Ectodermal cell (in vitro differentiated cells): ENCODE measurements at regions not wholly inside any gene's neighbourhood (a gene's known extent, or its start where the extent isn't known, plus 50 kb on each side); places are given as distances from the start of the nearest gene placed in this dataset.

Source experiments
- H3K27ac ChIP-seq: 2 replicates; pipeline ENCODE4 v1.7.0; 2013; ENCODE audit warnings: mild to moderate bottlenecking, low read depth, low read length; ENCODE audit not compliant: insufficient read depth, poor library complexity, severe bottlenecking
- H3K27me3 ChIP-seq: 2 replicates; pipeline ENCODE4 v1.7.0; 2013; ENCODE audit warnings: mild to moderate bottlenecking, low read length; ENCODE audit not compliant: insufficient read depth, control insufficient read depth, poor library complexity, severe bottlenecking
- H3K36me3 ChIP-seq: one replicate; pipeline ENCODE4 v1.7.0; 2013; ENCODE audit warnings: low read length; ENCODE audit not compliant: control insufficient read depth, insufficient read depth
- H3K4me1 ChIP-seq: one replicate; pipeline ENCODE4 v1.7.0; 2013; ENCODE audit warnings: low read length; ENCODE audit not compliant: control insufficient read depth, insufficient read depth
- H3K4me3 ChIP-seq: 2 replicates; pipeline ENCODE4 v1.7.0; 2013; ENCODE audit warnings: low read depth, low read length, control low read depth; ENCODE audit not compliant: insufficient read depth
- H3K9me3 ChIP-seq: 2 replicates; pipeline ENCODE4 v1.7.0; 2013; ENCODE audit warnings: mild to moderate bottlenecking, low read length, moderate library complexity; ENCODE audit not compliant: control insufficient read depth
- WGBS, 2 experiments: methylation state at CpG; one replicate each; pipeline ENCODE4 v1.1.7; 2013; ENCODE audit warnings: missing lambda C conversion rate in 2 of 2; 5-methylcytosine and 5-hydroxymethylcytosine counted together

DNA sequence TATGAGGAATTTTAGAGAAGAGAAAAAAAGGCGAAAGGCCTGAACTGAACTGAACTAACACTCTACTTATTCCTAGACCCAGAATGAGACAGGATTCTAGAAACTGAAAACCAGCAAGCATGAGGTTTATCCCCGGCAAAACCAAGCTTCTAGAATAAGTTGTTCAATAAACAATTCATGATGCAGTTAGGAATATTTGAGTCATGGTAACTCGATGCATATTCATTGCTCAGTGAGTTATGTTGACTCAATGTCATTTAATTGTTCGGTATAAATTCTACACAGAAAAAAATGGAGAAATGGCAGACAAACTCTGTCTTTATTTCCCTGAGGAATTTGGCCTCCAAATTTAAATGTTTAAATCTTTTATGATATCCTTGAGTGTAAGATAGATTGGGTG lies 321.5 kb downstream of the SATB2 start:
- no peaks in the 10 kb centered on the region for H3K36me3 ChIP-seq
- 91 to 96% methylated on average over 3 to 4 of the region's 4 CpGs for WGBS, 2 experiments
- no peaks in the 10 kb centered on the region for H3K9me3 ChIP-seq
- no peaks in the 10 kb centered on the region for H3K4me1 ChIP-seq
- no peaks in the 10 kb centered on the region for H3K27me3 ChIP-seq
- H3K27ac ChIP-seq, result no peak overlapping the region
- no peak overlapping the region for H3K4me3 ChIP-seq

DNA sequence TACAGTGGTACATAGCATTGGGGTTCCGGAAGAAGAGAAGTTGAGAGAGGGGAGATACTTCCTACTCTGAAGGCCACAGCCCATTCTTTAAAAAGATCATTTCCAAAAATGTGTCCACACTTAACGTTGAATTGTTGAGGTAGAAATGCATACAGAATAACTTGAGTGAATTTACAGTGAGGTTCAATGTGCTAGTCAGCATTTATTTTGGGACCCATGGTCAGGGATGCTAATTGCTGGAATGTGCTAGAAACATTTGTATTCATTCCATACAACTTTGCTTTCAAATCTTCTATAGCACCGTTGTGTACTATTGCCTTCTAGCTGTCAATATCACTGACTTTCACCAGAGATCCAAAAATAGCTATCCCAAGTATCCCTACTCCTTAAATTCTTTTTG lies 325.9 kb downstream of the SATB2 start:
- Histone ChIP-seq H3K4me3 (no peak overlapping the region), H3K4me1 (no peaks in the 10 kb centered on the region), H3K36me3 (no peaks in the 10 kb centered on the region), H3K27me3 (no peaks in the 10 kb centered on the region), H3K9me3 (no peaks in the 10 kb centered on the region), H3K27ac (no peak overlapping the region)
- WGBS, 2 experiments, result 96 to 98% methylated on average over 2 of the region's 3 CpGs

DNA sequence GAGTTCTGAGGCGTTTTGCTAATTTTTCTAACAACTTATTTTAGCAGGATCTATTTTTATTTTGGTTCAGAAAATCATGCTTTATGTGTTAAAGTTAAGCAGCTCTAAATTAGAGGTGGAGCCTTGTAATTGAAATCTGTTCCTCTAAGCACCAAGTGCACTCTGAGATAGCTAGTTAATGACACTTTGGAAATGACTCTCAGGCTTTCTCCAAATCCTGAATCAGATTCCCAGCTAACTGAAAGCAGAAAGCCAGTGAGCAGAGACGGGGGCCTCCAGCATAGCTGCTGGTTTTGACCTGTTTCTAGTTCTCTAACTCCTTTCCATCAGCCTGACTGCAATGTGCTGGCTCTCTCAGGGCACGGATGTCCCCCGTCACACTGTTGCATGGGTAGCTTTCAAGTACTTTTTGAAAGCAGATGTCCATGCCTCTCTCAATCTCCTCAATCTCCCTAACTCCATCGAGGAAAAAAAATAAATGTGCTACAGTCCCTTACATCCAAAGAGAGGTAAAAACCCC lies 326.5 kb downstream of the SATB2 start:
- WGBS, 2 experiments, result 85 to 87% methylated on average over 4 to 5 of the region's 5 CpGs
- Histone ChIP-seq H3K9me3 (no peaks in the 10 kb centered on the region), H3K4me1 (no peaks in the 10 kb centered on the region), H3K27ac (no peak overlapping the region), H3K27me3 (no peaks in the 10 kb centered on the region), H3K36me3 (no peaks in the 10 kb centered on the region), H3K4me3 (no peak overlapping the region)

DNA sequence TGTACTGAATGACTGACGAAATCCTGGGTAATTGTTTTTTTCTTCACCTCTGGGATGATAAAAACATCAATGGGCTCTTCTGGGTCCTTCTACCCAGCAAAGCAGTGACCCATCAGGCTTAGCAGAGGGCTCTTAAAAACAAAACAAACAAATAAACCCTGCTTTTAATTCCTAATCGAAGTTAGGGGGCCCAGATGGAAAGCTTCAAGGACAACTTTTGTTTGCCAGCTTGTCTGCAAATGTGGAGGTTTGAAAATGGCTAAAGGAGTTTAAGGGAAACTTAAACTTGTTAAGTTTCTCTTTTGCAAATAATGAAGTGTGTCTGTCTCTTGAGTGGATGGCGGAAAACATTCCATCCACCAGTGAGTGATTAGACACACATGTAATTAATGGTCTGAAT lies 327.2 kb downstream of the SATB2 start:
- no peaks in the 10 kb centered on the region for H3K27me3 ChIP-seq
- no peaks in the 10 kb centered on the region for H3K36me3 ChIP-seq
- H3K4me1 ChIP-seq, result no peaks in the 10 kb centered on the region
- no peaks in the 10 kb centered on the region for H3K9me3 ChIP-seq
- H3K27ac ChIP-seq, result no peak overlapping the region
- 90 to 98% methylated on average over 3 of the region's 3 CpGs for WGBS, 2 experiments
- H3K4me3 ChIP-seq, result no peak overlapping the region

DNA sequence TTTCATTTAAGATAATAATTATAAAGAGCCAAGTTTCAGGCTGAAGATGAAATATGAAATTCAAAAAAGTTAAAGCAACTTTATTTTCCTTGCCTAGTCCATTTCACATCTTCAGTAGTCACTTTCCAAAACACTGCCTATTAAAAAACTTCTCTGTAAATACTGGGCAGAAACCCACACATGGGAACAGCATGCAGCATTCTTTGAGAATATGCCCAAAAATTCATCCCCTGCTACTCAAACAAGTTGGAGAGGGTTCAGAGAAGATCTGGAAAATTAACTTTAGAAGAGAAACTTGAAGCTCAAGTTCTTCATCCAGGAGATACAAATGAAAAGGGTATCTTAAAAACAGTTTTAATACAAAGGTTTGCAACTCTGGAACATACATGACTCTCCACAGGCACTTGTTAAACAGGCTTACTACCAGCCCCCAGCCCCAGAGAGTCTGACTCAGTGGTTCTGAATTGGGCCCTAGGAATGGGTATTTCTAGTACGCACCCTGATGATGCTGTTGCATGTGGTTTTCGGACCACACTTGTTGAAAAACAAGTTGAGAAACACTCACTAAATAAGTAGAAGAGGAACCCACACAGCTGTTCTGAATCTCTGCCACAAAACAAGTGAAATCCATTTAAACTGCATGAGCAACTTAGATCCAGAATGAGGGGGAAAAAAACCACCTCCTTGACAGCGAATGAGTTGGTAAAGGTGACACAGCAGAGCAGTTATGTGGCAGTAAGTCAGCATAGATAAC lies 329.1 kb downstream of the SATB2 start:
- Histone ChIP-seq H3K9me3 (no peaks in the 10 kb centered on the region), H3K4me3 (no peak overlapping the region), H3K27me3 (no peaks in the 10 kb centered on the region), H3K4me1 (no peaks in the 10 kb centered on the region), H3K27ac (no peak overlapping the region), H3K36me3 (no peaks in the 10 kb centered on the region)
- 90 to 93% methylated on average over 3 of the region's 3 CpGs for WGBS, 2 experiments

DNA sequence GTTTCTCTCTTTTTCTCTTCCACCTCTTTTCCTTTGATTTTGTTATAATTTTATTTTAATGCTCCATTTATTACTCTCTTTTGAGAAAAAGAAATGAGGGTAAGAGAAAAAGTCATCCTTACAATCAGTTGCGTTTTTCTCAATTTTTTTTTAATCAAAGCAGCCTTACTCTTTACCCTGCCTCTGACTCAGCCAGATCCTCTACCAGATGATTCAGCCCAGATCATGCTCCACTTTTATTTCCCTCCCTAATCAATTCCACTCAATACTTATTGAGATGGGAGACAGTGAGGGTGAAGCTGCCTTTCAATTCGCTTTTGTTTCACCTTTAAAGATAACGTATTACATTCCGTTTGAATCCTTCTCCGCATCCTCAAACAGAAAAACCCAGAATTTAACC lies 337.9 kb downstream of the SATB2 start:
- no peak overlapping the region for H3K27ac ChIP-seq
- 89 to 93% methylated on average over 5 of the region's 5 CpGs for WGBS, 2 experiments
- H3K27me3 ChIP-seq, result no peaks in the 10 kb centered on the region
- no peak overlapping the region for H3K4me3 ChIP-seq
- no peaks in the 10 kb centered on the region for H3K9me3 ChIP-seq
- H3K4me1 ChIP-seq, result peaks cover 8% of the 10 kb centered on the region
- no peaks in the 10 kb centered on the region for H3K36me3 ChIP-seq

DNA sequence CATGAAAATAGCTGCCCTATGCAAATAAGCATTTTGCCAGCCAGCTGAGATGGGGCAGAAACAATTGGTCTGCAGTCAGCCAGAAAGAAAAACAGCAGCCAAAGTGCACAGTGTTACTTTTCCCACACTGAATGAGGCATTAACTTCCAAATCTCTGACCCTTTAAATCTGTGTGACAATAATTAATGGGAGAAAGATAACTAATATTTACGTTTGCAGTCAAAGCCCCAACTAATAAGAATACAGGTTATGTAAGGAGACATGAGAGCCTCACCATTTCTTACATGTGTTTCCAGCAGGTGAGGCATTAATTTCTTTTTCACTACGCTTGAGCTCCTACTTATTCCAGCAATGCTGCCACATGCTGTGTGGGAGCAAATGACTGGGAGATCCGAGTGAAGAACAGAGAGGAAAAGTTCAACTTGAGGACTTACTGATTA lies 339.0 kb downstream of the SATB2 start:
- 61 to 65% methylated on average over 3 of the region's 3 CpGs for WGBS, 2 experiments
- no peaks in the 10 kb centered on the region for H3K36me3 ChIP-seq
- H3K9me3 ChIP-seq, result no peaks in the 10 kb centered on the region
- peaks cover 8% of the 10 kb centered on the region for H3K4me1 ChIP-seq
- no peak overlapping the region for H3K4me3 ChIP-seq
- peak overlapping the region; percentile 31 for H3K27ac ChIP-seq
- no peaks in the 10 kb centered on the region for H3K27me3 ChIP-seq

DNA sequence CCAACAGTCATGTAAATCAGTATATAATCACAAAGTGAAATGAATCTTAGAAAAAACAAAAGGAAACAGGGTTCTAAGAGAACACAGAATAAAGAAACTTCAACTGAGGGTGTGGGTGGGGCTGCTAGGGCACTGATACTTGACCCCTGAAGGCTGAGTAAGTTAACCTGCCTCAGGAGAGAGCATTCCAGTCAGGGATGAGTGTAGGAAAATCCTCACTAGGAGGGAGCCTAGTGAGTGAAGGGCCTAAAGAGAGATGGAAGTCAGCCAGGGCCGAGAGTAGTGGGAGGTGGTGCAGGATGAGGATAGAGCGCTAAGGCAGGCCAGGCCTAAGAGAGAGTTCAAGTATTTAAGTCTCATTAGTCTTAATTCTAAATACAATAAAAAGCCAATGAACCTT lies 342.6 kb downstream of the SATB2 start:
- H3K9me3 ChIP-seq, result no peaks in the 10 kb centered on the region
- H3K4me3 ChIP-seq, result no peak overlapping the region
- no peaks in the 10 kb centered on the region for H3K36me3 ChIP-seq
- no peak overlapping the region for H3K27ac ChIP-seq
- peaks cover 8% of the 10 kb centered on the region for H3K4me1 ChIP-seq
- H3K27me3 ChIP-seq, result no peaks in the 10 kb centered on the region
- 92 to 95% methylated on average over 2 of the region's 2 CpGs for WGBS, 2 experiments

DNA sequence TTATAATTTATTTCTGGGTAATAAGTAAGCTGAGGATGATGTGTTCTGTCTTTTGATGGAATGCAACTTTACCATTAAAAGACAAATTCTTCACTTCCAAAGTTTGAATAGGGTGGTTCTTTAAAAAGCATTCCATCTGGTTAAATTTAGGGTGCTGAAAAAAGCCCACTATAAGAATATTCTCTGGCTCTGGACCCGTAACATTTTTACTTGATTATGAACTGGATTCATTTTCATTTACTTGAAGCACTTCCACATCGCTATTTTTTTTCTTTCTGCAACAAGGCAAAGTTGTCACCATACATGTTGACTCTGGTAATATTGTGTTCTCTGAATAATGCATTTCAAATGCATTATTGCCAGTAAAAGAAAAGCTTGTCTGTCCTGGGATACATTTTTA lies 344.6 kb downstream of the SATB2 start:
- Histone ChIP-seq H3K36me3 (no peaks in the 10 kb centered on the region), H3K4me3 (no peak overlapping the region), H3K27me3 (no peaks in the 10 kb centered on the region), H3K27ac (no peak overlapping the region), H3K9me3 (no peaks in the 10 kb centered on the region), H3K4me1 (no peaks in the 10 kb centered on the region)
- 88 to 96% methylated on average over 1 to 2 of the region's 2 CpGs for WGBS, 2 experiments

DNA sequence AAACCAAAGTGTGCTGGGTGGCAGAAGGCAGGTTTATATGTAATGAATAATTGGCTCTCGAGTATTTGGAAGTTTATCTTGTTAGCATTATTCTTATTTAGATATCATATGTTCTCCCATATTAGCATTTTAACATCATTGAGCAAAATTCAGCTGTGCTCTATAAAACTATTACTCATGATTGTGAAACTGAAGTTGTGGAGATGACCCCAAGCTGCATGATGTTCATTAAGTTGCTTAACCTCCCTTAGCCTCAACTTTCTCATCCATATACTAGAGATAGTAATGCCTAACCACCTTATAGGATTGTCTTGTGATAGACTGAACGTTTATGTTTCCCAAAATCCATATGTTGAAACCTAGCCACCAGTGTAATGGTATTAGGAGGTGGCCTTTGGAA lies 346.3 kb downstream of the SATB2 start:
- no peaks in the 10 kb centered on the region for H3K4me1 ChIP-seq
- 91 to 100% methylated on average over 1 of the region's 2 CpGs for WGBS, 2 experiments
- H3K4me3 ChIP-seq, result no peak overlapping the region
- no peaks in the 10 kb centered on the region for H3K27me3 ChIP-seq
- no peaks in the 10 kb centered on the region for H3K9me3 ChIP-seq
- no peaks in the 10 kb centered on the region for H3K36me3 ChIP-seq
- no peak overlapping the region for H3K27ac ChIP-seq
